ENCODE measurements at regions not wholly inside any gene's neighbourhood (a gene's known extent, or its start where the extent isn't known, plus 50 kb on each side); places are given as distances from the start of the nearest gene placed in this dataset.

DNA sequence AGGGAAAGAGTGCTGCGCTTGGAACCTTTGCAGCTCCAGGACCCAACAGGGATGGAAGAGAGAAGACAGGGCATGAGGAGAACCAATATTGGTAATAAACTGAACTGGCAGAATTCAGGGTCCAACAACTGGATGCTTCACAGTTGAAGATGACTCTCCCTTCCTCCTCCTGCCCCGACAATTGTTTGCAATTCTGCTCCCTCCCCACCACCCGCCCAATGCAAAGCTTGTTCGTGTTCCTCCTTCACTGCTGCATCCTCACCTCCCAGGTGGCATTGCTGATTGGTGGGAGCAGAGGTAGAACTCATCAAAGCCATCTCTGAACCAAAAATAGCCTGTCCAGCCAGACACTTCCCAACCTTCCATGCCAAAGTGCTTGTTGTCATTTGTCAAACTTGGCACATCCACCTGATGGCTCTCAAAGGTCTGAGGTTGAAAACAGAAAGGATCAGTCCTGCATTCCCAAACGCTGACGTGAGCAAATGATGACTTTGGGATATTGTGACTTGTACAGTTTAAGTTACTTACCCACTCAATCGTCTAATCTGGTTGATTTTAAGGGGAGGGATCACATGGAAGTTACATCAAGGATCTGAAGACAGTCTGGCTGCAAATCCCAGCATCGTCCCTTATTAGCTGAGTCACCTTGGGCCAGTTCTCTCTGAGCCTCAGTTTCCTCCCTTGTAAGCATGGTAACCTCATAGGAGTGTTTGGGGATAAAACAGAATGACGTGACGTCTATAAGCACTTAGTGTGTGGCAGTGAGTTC lies 242.6 kb upstream of the CRY1 start:
- POLR2A ChIA-PET, result no interaction called here
- ATAC-seq, result no peak
- Histone ChIP-seq H2AFZ (ENCODE audit: low read length) (no peak overlapping the region), H3K4me3 (replicated peaks in 1 of 3; ENCODE audit: insufficient read depth in 1 of 3, low read depth in 2 of 3, low read length in 3 of 3) (no peak overlapping the region), H3K9me3 (ENCODE audit: low read length) (no peaks in the 10 kb centered on the region), H3K79me2 (ENCODE audit: insufficient read depth, low read length) (no peaks in the 10 kb centered on the region), H3K4me2 (ENCODE audit: low read depth, low read length) (no peak overlapping the region), H3K36me3 (replicated peaks in 1 of 2; ENCODE audit: control insufficient read depth in 1 of 2, insufficient read depth in 2 of 2, low read length in 2 of 2) (no peaks in the 10 kb centered on the region), H3K27me3 (ENCODE audit: control insufficient read depth in 1 of 2, insufficient read depth in 2 of 2, low read length in 2 of 2) (no peaks in the 10 kb centered on the region), H3K4me1 (ENCODE audit: insufficient read depth, low read length) (no peaks in the 10 kb centered on the region), H4K20me1 (ENCODE audit: insufficient read depth, low read length) (no peaks in the 10 kb centered on the region), H3K27ac (ENCODE audit: extremely low read length, insufficient read depth, low read length) (no peak overlapping the region), H3K9ac (ENCODE audit: insufficient read depth, low read depth, low read length) (no peak overlapping the region)
- TF ChIP-seq ZNF460 (CRISPR knock-in tag; IDR thresholded peaks at IDR 0.05; ENCODE audit: borderline replicate concordance) (no peak), ZNF75D (CRISPR knock-in tag; IDR thresholded peaks at IDR 0.05; ENCODE audit: borderline replicate concordance) (no peak), KLF13 (CRISPR knock-in tag; IDR thresholded peaks at IDR 0.05) (no peak), AGO2 (optimal IDR thresholded peaks at IDR 0.05; ENCODE audit: low read depth, low read length) (no peak), MAFK (conservative IDR thresholded peaks at IDR 0.05 in 1 of 2, IDR thresholded peaks at IDR 0.05 in 1 of 2; ENCODE audit: low read length in 2 of 2) (peak in 1 of 2 experiments; percentile 18; a peak in 2 of 4 replicates)
- TF ChIP-seq, protein P1, sequence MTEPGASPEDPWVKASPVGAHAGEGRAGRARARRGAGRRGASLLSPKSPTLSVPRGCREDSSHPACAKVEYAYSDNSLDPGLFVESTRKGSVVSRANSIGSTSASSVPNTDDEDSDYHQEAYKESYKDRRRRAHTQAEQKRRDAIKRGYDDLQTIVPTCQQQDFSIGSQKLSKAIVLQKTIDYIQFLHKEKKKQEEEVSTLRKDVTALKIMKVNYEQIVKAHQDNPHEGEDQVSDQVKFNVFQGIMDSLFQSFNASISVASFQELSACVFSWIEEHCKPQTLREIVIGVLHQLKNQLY (CRISPR knock-in tag; IDR thresholded peaks at IDR 0.05), result no peak
- DNase-seq (ENCODE audit: low spot score), result no peak
- in situ Hi-C loops (cut with HindIII; ENCODE audit: extremely low pct_ligation_motif_present, low pct_unique_long_range_greater_than_20kb), result no loop called here
- 77% methylated on average over 10 of the region's 10 CpGs for WGBS (ENCODE audit: low lambda C conversion rate)
- intact Hi-C loops (cut with micrococcal nuclease; ENCODE audit: unreplicated experiment), result no loop called here
- FAIRE-seq, result no peak
- no TSS peak for BruUV-seq (replicated peaks)
- CTCF ChIA-PET (ENCODE audit: low intra/inter-chr PET ratio, low total read pairs), result no interaction called here

DNA sequence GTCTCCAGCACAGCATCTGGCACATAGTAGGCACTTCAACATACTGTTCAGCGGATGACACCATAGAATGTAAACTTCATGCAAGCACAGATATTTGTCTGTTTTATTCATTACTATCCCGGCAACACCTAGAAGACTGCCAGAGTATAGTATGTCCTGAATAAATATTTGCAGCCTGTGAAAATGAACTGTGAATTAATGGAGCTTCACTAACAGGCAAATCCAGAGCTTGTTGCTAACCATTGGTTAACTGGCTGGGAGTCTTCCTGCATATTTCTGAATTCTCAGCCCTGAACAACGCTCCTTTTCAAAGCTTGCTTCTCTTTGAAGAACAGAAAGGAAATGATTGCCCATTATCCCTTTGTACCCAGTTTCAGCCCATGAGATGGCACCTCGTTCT lies 243.3 kb upstream of the CRY1 start:
- no peaks in the 10 kb centered on the region for H4K20me1 ChIP-seq (ENCODE audit: insufficient read depth, low read length)
- H3K9ac ChIP-seq (ENCODE audit: insufficient read depth, low read depth, low read length), result no peak overlapping the region
- H3K4me2 ChIP-seq (ENCODE audit: low read depth, low read length), result no peak overlapping the region
- no peaks in the 10 kb centered on the region for H3K4me1 ChIP-seq (ENCODE audit: insufficient read depth, low read length)
- H3K4me3 ChIP-seq (replicated peaks in 1 of 3; ENCODE audit: insufficient read depth in 1 of 3, low read depth in 2 of 3, low read length in 3 of 3), result no peak overlapping the region
- no peaks in the 10 kb centered on the region for H3K36me3 ChIP-seq (replicated peaks in 1 of 2; ENCODE audit: control insufficient read depth in 1 of 2, insufficient read depth in 2 of 2, low read length in 2 of 2)
- whole genome bisulfite sequencing (ENCODE audit: low lambda C conversion rate), result 61% methylated on average over 4 of the region's 4 CpGs
- no peak overlapping the region for H2AFZ ChIP-seq (ENCODE audit: low read length)
- TF ChIP-seq ZXDC (CRISPR knock-in tag; IDR thresholded peaks at IDR 0.05), result no peak
- TF ChIP-seq BORCS8-MEF2B (CRISPR knock-in tag; IDR thresholded peaks at IDR 0.05), result no peak
- TF ChIP-seq TBL1XR1 (IDR thresholded peaks at IDR 0.05; ENCODE audit: borderline replicate concordance, low read length, partially characterized antibody), result no peak
- no peak for TF ChIP-seq MATR3 (CRISPR knock-in tag; IDR thresholded peaks at IDR 0.05)
- TF ChIP-seq, protein P2, sequence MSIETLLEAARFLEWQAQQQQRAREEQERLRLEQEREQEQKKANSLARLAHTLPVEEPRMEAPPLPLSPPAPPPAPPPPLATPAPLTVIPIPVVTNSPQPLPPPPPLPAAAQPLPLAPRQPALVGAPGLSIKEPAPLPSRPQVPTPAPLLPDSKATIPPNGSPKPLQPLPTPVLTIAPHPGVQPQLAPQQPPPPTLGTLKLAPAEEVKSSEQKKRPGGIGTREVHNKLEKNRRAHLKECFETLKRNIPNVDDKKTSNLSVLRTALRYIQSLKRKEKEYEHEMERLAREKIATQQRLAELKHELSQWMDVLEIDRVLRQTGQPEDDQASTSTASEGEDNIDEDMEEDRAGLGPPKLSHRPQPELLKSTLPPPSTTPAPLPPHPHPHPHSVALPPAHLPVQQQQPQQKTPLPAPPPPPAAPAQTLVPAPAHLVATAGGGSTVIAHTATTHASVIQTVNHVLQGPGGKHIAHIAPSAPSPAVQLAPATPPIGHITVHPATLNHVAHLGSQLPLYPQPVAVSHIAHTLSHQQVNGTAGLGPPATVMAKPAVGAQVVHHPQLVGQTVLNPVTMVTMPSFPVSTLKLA (IDR thresholded peaks at IDR 0.05), result no peak
- TF ChIP-seq ZFP1 (CRISPR knock-in tag; IDR thresholded peaks at IDR 0.05), result no peak
- TF ChIP-seq SSRP1 (CRISPR knock-in tag; IDR thresholded peaks at IDR 0.05), result no peak
- no peak for TF ChIP-seq PCBP2 (optimal IDR thresholded peaks at IDR 0.05; ENCODE audit: low read depth, low read length, poor library complexity, severe bottlenecking)
- no peak for TF ChIP-seq MEIS2 (CRISPR knock-in tag; IDR thresholded peaks at IDR 0.05)
- H3K27ac ChIP-seq (ENCODE audit: extremely low read length, insufficient read depth, low read length), result no peak overlapping the region
- CTCF ChIA-PET (ENCODE audit: low intra/inter-chr PET ratio, low total read pairs), result no interaction called here
- POLR2A ChIA-PET, result interaction anchor here (1.0 kb wide), 1 partner anchor 12 kb away, joined by 3 read pairs; no protein-coding TSS in a partner anchor
- H3K9me3 ChIP-seq (ENCODE audit: low read length), result no peaks in the 10 kb centered on the region
- in situ Hi-C loops (cut with HindIII; ENCODE audit: extremely low pct_ligation_motif_present, low pct_unique_long_range_greater_than_20kb) (no loop called here), intact Hi-C loops (cut with micrococcal nuclease; ENCODE audit: unreplicated experiment) (no loop called here)
- no peaks in the 10 kb centered on the region for H3K27me3 ChIP-seq (ENCODE audit: control insufficient read depth in 1 of 2, insufficient read depth in 2 of 2, low read length in 2 of 2)
- H3K79me2 ChIP-seq (ENCODE audit: insufficient read depth, low read length), result no peaks in the 10 kb centered on the region
- FAIRE-seq, result no peak
- ATAC-seq, result no peak
- BruUV-seq (replicated peaks), result no TSS peak
- no peak for DNase-seq (ENCODE audit: low spot score)
